OCI-LY7 (cell line): ENCODE measurements at regions not wholly inside any gene's neighbourhood (a gene's known extent, or its start where the extent isn't known, plus 50 kb on each side); places are given as distances from the start of the nearest gene placed in this dataset.

Experiments used
- BruUV-seq: library from RNA; stranded (reverse); fragments of 400-500 nt; replicated peaks from 2 replicates; lab custom pipeline; 2021; lab: Mats Ljungman, UMichigan
- CTCF ChIA-PET: fragments of 300-600 bp; sonication (Branson Sonifier 250); formaldehyde crosslinking; loops from one replicate; lab custom pipeline; 2022; ENCODE audit warnings: antibody characterized with exemption; ENCODE audit not compliant: unreplicated experiment; lab: Charles Lee
- POLR2A ChIA-PET: fragments of 300-600 bp; sonication (Branson Sonifier 250); formaldehyde crosslinking; loops from one replicate; lab custom pipeline; 2022; ENCODE audit warnings: antibody characterized with exemption; lab: Charles Lee
- DNase-seq: peaks from one replicate; pipeline ENCODE4 v3.0.0-alpha.2; 2015; ENCODE audit warnings: low spot score
- H2AFZ ChIP-seq: fragments of 200-600 bp; sonication (generic), shearing (Covaris generic); 2 replicates; pipeline ENCODE4 v1.6.1; 2014; ENCODE audit warnings: mild to moderate bottlenecking, antibody characterized with exemption, low read length, moderate library complexity
- H3K27ac ChIP-seq: fragments of 200-600 bp; sonication (generic); 2 replicates; pipeline ENCODE4 v1.5.1; 2014; ENCODE audit warnings: mixed run types, low read depth, mild to moderate bottlenecking, moderate library complexity, low read length, inconsistent platforms; ENCODE audit not compliant: poor library complexity, severe bottlenecking
- H3K36me3 ChIP-seq: fragments of 200-600 bp; sonication (generic); 2 replicates; pipeline ENCODE4 v1.6.1; 2014; ENCODE audit warnings: mild to moderate bottlenecking, antibody characterized with exemption, low read length, moderate library complexity, mixed read lengths; ENCODE audit not compliant: insufficient read depth
- H3K4me1 ChIP-seq: fragments of 200-600 bp; sonication (generic); 2 replicates; pipeline ENCODE4 v1.5.1; 2014; ENCODE audit warnings: mild to moderate bottlenecking, low read length; ENCODE audit not compliant: insufficient read depth, poor library complexity, severe bottlenecking
- H3K4me2 ChIP-seq: fragments of 200-600 bp; sonication (generic); 2 replicates; pipeline ENCODE4 v1.6.1; 2014; ENCODE audit warnings: mild to moderate bottlenecking, low read length
- H3K4me3 ChIP-seq: fragments of 200-600 bp; sonication (generic); 2 replicates; pipeline ENCODE4 v1.5.1; 2014; ENCODE audit warnings: mild to moderate bottlenecking, low read depth, low read length; ENCODE audit not compliant: poor library complexity, severe bottlenecking
- H3K79me2 ChIP-seq: fragments of 200-600 bp; sonication (generic); 2 replicates; pipeline ENCODE4 v1.6.1; 2016; ENCODE audit warnings: low read depth, mild to moderate bottlenecking, low read length, moderate library complexity, mixed read lengths; ENCODE audit not compliant: insufficient read depth
- H3K9me2 ChIP-seq: fragments of 200-600 bp; sonication (generic); 2 replicates; pipeline ENCODE4 v1.6.1; 2016; ENCODE audit warnings: mild to moderate bottlenecking, low read length, mixed read lengths; ENCODE audit not compliant: insufficient read depth
- H3K9me3 ChIP-seq: fragments of 200-600 bp; sonication (generic); 2 replicates; pipeline ENCODE4 v1.6.1; 2014; ENCODE audit warnings: mild to moderate bottlenecking, mixed run types, low read length, mixed read lengths
- H4K20me1 ChIP-seq: fragments of 200-600 bp; sonication (generic); 2 replicates; pipeline ENCODE4 v1.6.1; 2014; ENCODE audit warnings: mild to moderate bottlenecking, antibody characterized with exemption, low read length, moderate library complexity, mixed read lengths; ENCODE audit not compliant: insufficient read depth
- CTCF ChIP-seq: fragments of 200-600 bp; sonication (generic); conservative IDR thresholded peaks from 2 replicates; pipeline ENCODE4 v1.5.1; 2014; ENCODE audit warnings: mild to moderate bottlenecking, antibody characterized with exemption, low read length, moderate library complexity, mixed read lengths
- EZH2phosphoT487 ChIP-seq: fragments of 200-600 bp; sonication (generic); IDR thresholded peaks from 2 replicates; pipeline ENCODE4 v1.6.1; 2018; ENCODE audit warnings: low read depth, borderline replicate concordance, mild to moderate bottlenecking, mixed run types, antibody characterized with exemption, low read length, moderate library complexity, mixed read lengths
- intact Hi-C: fragments of 100-400 bp; cut with micrococcal nuclease; formaldehyde crosslinking; loops from one replicate; pipeline ENCODE4 v1.10.0; 2022; ENCODE audit not compliant: unreplicated experiment

- Histone ChIP-seq H3K79me2 (no peaks in the 10 kb centered on the region), H3K9me3 (peaks cover 16% of the 10 kb centered on the region), H3K36me3 (no peaks in the 10 kb centered on the region), H3K9me2 (no peaks in the 10 kb centered on the region), H3K4me1 (no peaks in the 10 kb centered on the region), H3K4me3 (no peak overlapping the region), H4K20me1 (no peaks in the 10 kb centered on the region), H2AFZ (no peak overlapping the region), H3K4me2 (no peak overlapping the region), H3K27ac (no peak overlapping the region)
- ChIA-PET CTCF (no interaction called here), POLR2A (interaction anchor here (0.9 kb wide), 1 partner anchor 47 kb away, joined by 4 read pairs; no protein-coding TSS in a partner anchor)
- TF ChIP-seq CTCF: no peak
- TF ChIP-seq EZH2phosphoT487: no peak
- intact Hi-C loops: no loop called here
- DNase-seq: no peak
- BruUV-seq: no TSS peak
Measured at GRCh38 chr15:75138016-75138999, 63.4 kb upstream of the C15orf39 start.

GRCh38 chr15:75140080-75140879 lies 61.4 kb upstream of the C15orf39 start:
- intact Hi-C loops: no loop called here
- no peak for DNase-seq
- Histone ChIP-seq H3K4me3 (no peak overlapping the region), H3K27ac (no peak overlapping the region), H3K79me2 (no peaks in the 10 kb centered on the region), H3K9me3 (peaks cover 32% of the 10 kb centered on the region), H3K4me2 (no peak overlapping the region), H3K4me1 (no peaks in the 10 kb centered on the region), H3K36me3 (no peaks in the 10 kb centered on the region), H4K20me1 (no peaks in the 10 kb centered on the region), H2AFZ (no peak overlapping the region), H3K9me2 (no peaks in the 10 kb centered on the region)
- TF ChIP-seq EZH2phosphoT487: no peak
- no peak for TF ChIP-seq CTCF
- BruUV-seq: no TSS peak
- ChIA-PET CTCF (no interaction called here), POLR2A (no interaction called here)
